H9 (cell line): ENCODE measurements at regions not wholly inside any gene's neighbourhood (a gene's known extent, or its start where the extent isn't known, plus 50 kb on each side); places are given as distances from the start of the nearest gene placed in this dataset.

Experiments used
- DNase-seq: peaks from one replicate; pipeline ENCODE4 v3.0.0-alpha.2; 2017
- H2AFZ ChIP-seq: one replicate; pipeline ENCODE4 v1.6.1; 2013; ENCODE audit warnings: mild to moderate bottlenecking, low read length, control low read depth, moderate library complexity
- H2AK5ac ChIP-seq: 2 replicates; pipeline ENCODE4 v1.6.1; 2013; ENCODE audit warnings: low read length, control low read depth, mixed read lengths; ENCODE audit not compliant: insufficient read length
- H2BK120ac ChIP-seq: one replicate; pipeline ENCODE4 v1.6.1; 2013; ENCODE audit warnings: low read depth, mild to moderate bottlenecking, low read length, control low read depth, inconsistent platforms; ENCODE audit not compliant: poor library complexity, severe bottlenecking
- H2BK12ac ChIP-seq: 2 replicates; pipeline ENCODE4 v1.6.1; 2013; ENCODE audit warnings: low read length, control low read depth, mixed read lengths, low read depth; ENCODE audit not compliant: insufficient read length
- H2BK15ac ChIP-seq: 2 replicates; pipeline ENCODE4 v1.6.1; 2013; ENCODE audit warnings: low read depth, low read length, control low read depth
- H2BK20ac ChIP-seq: one replicate; pipeline ENCODE4 v1.6.1; 2013; ENCODE audit warnings: low read depth, mild to moderate bottlenecking, low read length, control low read depth, inconsistent platforms; ENCODE audit not compliant: poor library complexity, severe bottlenecking
- H2BK5ac ChIP-seq: 2 replicates; pipeline ENCODE4 v1.6.1; 2013; ENCODE audit warnings: low read length, control low read depth, mixed read lengths; ENCODE audit not compliant: insufficient read length
- H3K14ac ChIP-seq: 2 replicates; pipeline ENCODE4 v1.6.1; 2013; ENCODE audit warnings: low read length, control low read depth; ENCODE audit not compliant: insufficient read depth
- H3K18ac ChIP-seq: 2 replicates; pipeline ENCODE4 v1.6.1; 2013; ENCODE audit warnings: low read depth, mild to moderate bottlenecking, mixed read lengths, low read length, control low read depth; ENCODE audit not compliant: insufficient read length
- H3K23ac ChIP-seq: 2 replicates; pipeline ENCODE4 v1.6.1; 2013; ENCODE audit warnings: low read length, control low read depth, mixed read lengths, low read depth; ENCODE audit not compliant: insufficient read length
- H3K23me2 ChIP-seq: 2 replicates; pipeline ENCODE4 v1.6.1; 2013; ENCODE audit warnings: low read depth, mild to moderate bottlenecking, mixed read lengths, low read length, control low read depth; ENCODE audit not compliant: insufficient read length, poor library complexity, severe bottlenecking
- H3K27ac ChIP-seq: 2 replicates; pipeline ENCODE4 v1.5.1; 2013; ENCODE audit warnings: low read length, control low read depth, mixed read lengths, low read depth; ENCODE audit not compliant: insufficient read length
- H3K27me3 ChIP-seq: 2 replicates; pipeline ENCODE4 v1.6.1; 2013; ENCODE audit warnings: low read length, control low read depth, inconsistent platforms; ENCODE audit not compliant: insufficient read depth
- H3K4ac ChIP-seq: 2 replicates; pipeline ENCODE4 v1.6.1; 2013; ENCODE audit warnings: low read depth, mild to moderate bottlenecking, control low read depth, inconsistent platforms, low read length, moderate library complexity
- H3K4me1 ChIP-seq: 2 replicates; pipeline ENCODE4 v1.6.1; 2013; ENCODE audit warnings: low read length, control low read depth, inconsistent platforms; ENCODE audit not compliant: insufficient read depth
- H3K4me2 ChIP-seq: 2 replicates; pipeline ENCODE4 v1.6.1; 2013; ENCODE audit warnings: low read length, control low read depth, mixed read lengths; ENCODE audit not compliant: insufficient read length, insufficient read depth
- H3K56ac ChIP-seq: 2 replicates; pipeline ENCODE4 v1.6.1; 2013; ENCODE audit warnings: low read depth, mild to moderate bottlenecking, mixed read lengths, low read length, control low read depth; ENCODE audit not compliant: insufficient read length
- H3K79me1 ChIP-seq: 2 replicates; pipeline ENCODE4 v1.6.1; 2013; ENCODE audit warnings: low read depth, mild to moderate bottlenecking, moderate library complexity, low read length, control low read depth, inconsistent platforms; ENCODE audit not compliant: insufficient read depth, poor library complexity, severe bottlenecking
- H3K79me2 ChIP-seq: 2 replicates; pipeline ENCODE4 v1.6.1; 2013; ENCODE audit warnings: low read length, control low read depth, inconsistent platforms; ENCODE audit not compliant: insufficient read depth
- H3K9ac ChIP-seq: 2 replicates; pipeline ENCODE4 v1.6.1; 2013; ENCODE audit warnings: low read length, control low read depth, mixed read lengths; ENCODE audit not compliant: insufficient read length; ENCODE audit errors: extremely low read depth
- H3K9me3 ChIP-seq: one replicate; pipeline ENCODE4 v1.6.1; 2013; ENCODE audit warnings: low read depth, low read length, inconsistent platforms; ENCODE audit not compliant: control insufficient read depth
- H3T11ph ChIP-seq: one replicate; pipeline ENCODE4 v1.6.1; 2013; ENCODE audit warnings: mild to moderate bottlenecking, low read length, control low read depth, inconsistent platforms
- H4K20me1 ChIP-seq: one replicate; pipeline ENCODE4 v1.6.1; 2013; ENCODE audit not compliant: control insufficient read depth, insufficient read length, insufficient read depth
- H4K5ac ChIP-seq: 2 replicates; pipeline ENCODE4 v1.6.1; 2013; ENCODE audit warnings: low read depth, mild to moderate bottlenecking, mixed read lengths, low read length, control low read depth; ENCODE audit not compliant: insufficient read length
- H4K8ac ChIP-seq: replicated peaks from 2 replicates; pipeline ENCODE4 v1.6.1; 2013; ENCODE audit warnings: low read length, control low read depth, mixed read lengths, low read depth; ENCODE audit not compliant: insufficient read length
- H4K91ac ChIP-seq: 2 replicates; pipeline ENCODE4 v1.6.1; 2013; ENCODE audit warnings: low read depth, mild to moderate bottlenecking, moderate library complexity, mixed read lengths, low read length, control low read depth; ENCODE audit not compliant: insufficient read length
- H3K27ac Mint-ChIP-seq, 3 experiments: 2 replicates in 2 of 3; 3 replicates in 1 of 3; pipeline ENCODE4 v1.8.0; 2020 to 2021; ENCODE audit warnings: mixed read lengths in 3 of 3, mild to moderate bottlenecking in 1 of 3, moderate library complexity in 1 of 3
- H3K27me3 Mint-ChIP-seq: 2 replicates; pipeline ENCODE4 v1.8.0; 2021; ENCODE audit warnings: low read depth, mild to moderate bottlenecking, moderate library complexity, mixed read lengths
- H3K36me3 Mint-ChIP-seq, 3 experiments: 2 replicates in 2 of 3; 3 replicates in 1 of 3; pipeline ENCODE4 v1.8.0; 2020 to 2021; ENCODE audit warnings: low read depth in 3 of 3, mixed read lengths in 3 of 3; ENCODE audit not compliant: insufficient read depth in 1 of 3
- H3K4me1 Mint-ChIP-seq, 2 experiments: 2 replicates each; pipeline ENCODE4 v1.8.0; 2020; ENCODE audit warnings: mixed read lengths in 2 of 2
- H3K4me3 Mint-ChIP-seq, 2 experiments: 2 replicates in 1 of 2; 3 replicates in 1 of 2; pipeline ENCODE4 v1.8.0; 2020 to 2021; ENCODE audit warnings: mild to moderate bottlenecking in 2 of 2, mixed read lengths in 2 of 2, moderate library complexity in 1 of 2
- H3K9me3 Mint-ChIP-seq, 2 experiments: 2 replicates in 1 of 2; 3 replicates in 1 of 2; pipeline ENCODE4 v1.8.0; 2020; ENCODE audit warnings: mild to moderate bottlenecking in 2 of 2, mixed read lengths in 2 of 2, moderate library complexity in 1 of 2
- WGBS: extraction: QIAGEN DNeasy Blood & Tissue Kit; methylation state at CpG from one replicate; pipeline ENCODE4 v1.1.7; 2013; ENCODE audit warnings: missing lambda C conversion rate, low lambda C conversion rate, mixed read lengths; ENCODE audit not compliant: insufficient read length; ENCODE audit errors: extremely low coverage; 5-methylcytosine and 5-hydroxymethylcytosine counted together
- TF ChIP-seq, protein P1 (sequence below): fragments of 200-600 bp; sonication (generic); conservative IDR thresholded peaks from 3 replicates; pipeline ENCODE4 v1.8.0; 2021; ENCODE audit warnings: antibody characterized with exemption, mild to moderate bottlenecking

DNA sequence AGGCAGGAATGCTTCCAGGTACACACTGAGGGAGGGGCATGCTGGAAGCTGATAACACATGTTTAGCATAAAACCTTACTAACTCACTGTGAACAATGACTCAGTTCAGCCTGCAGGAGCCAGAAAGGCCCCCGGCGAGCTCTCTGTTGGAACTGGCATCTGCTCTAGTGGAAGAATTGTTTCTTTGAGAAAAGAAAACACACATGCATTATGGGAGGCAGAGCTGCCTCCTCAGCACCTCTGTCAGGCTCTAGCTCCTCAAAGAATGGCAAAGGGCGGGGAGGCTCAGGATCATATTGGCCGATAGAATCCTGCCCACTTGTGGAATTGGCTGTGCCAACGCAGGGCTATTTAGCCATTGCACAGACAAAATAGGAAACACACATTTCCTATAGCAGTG is 338.3 kb downstream of the CXCL12 start:
- Histone ChIP-seq H4K20me1 (no peaks in the 10 kb centered on the region), H3K4me1 (peaks cover 3% of the 10 kb centered on the region; the same call in 1 of the 2 replicates), H2BK120ac (no peak overlapping the region), H2BK12ac (no peak overlapping the region), H3K79me1 (no peaks in the 10 kb centered on the region), H2BK15ac (no peak overlapping the region), H3K9me3 (no peaks in the 10 kb centered on the region), H3K56ac (no peak overlapping the region), H4K8ac (no peak overlapping the region), H3K27ac (no peak overlapping the region), H2BK20ac (no peak overlapping the region), H3K14ac (no peak overlapping the region), H2AK5ac (no peak overlapping the region), H3K4ac (no peak overlapping the region), H3K23ac (no peak overlapping the region), H3K79me2 (no peaks in the 10 kb centered on the region), H2AFZ (no peak overlapping the region), H3K27me3 (no peaks in the 10 kb centered on the region), H3K18ac (no peak overlapping the region), H2BK5ac (no peak overlapping the region), H4K5ac (no peak overlapping the region), H3T11ph (no peak overlapping the region), H4K91ac (no peak overlapping the region), H3K4me2 (no peak overlapping the region), H3K9ac (no peak overlapping the region), H3K23me2 (no peaks in the 10 kb centered on the region)
- TF ChIP-seq, protein P1, sequence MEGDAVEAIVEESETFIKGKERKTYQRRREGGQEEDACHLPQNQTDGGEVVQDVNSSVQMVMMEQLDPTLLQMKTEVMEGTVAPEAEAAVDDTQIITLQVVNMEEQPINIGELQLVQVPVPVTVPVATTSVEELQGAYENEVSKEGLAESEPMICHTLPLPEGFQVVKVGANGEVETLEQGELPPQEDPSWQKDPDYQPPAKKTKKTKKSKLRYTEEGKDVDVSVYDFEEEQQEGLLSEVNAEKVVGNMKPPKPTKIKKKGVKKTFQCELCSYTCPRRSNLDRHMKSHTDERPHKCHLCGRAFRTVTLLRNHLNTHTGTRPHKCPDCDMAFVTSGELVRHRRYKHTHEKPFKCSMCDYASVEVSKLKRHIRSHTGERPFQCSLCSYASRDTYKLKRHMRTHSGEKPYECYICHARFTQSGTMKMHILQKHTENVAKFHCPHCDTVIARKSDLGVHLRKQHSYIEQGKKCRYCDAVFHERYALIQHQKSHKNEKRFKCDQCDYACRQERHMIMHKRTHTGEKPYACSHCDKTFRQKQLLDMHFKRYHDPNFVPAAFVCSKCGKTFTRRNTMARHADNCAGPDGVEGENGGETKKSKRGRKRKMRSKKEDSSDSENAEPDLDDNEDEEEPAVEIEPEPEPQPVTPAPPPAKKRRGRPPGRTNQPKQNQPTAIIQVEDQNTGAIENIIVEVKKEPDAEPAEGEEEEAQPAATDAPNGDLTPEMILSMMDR = no peak
- WGBS = no CpG with 5 or more reads among the region's 5 CpGs
- Mint-ChIP-seq H3K4me3 (no peak overlapping the region), H3K36me3 (no peaks in the 10 kb centered on the region), H3K4me1 (peaks cover 21 to 25% of the 10 kb centered on the region in 2 experiments), H3K27me3 (no peaks in the 10 kb centered on the region), H3K9me3 (no peaks in the 10 kb centered on the region), H3K27ac (no peak overlapping the region)
- DNase-seq = no peak
